ENCODE measurements at regions not wholly inside any gene's neighbourhood (a gene's known extent, or its start where the extent isn't known, plus 50 kb on each side); places are given as distances from the start of the nearest gene placed in this dataset.

GRCh38 chr7:115638853-115639252, 391.7 kb downstream of the TFEC start:
- no peak for ATAC-seq
- Histone ChIP-seq H3K27me3 (no peaks in the 10 kb centered on the region), H3K4me1 (no peaks in the 10 kb centered on the region), H3K36me3 (no peaks in the 10 kb centered on the region), H3K27ac (no peak overlapping the region), H3K4me3 (no peak overlapping the region), H3K9me3 (no peaks in the 10 kb centered on the region)
- 76% methylated on average over 4 of the region's 4 CpGs for WGBS (ENCODE audit: insufficient coverage, low coverage, low lambda C conversion rate, missing lambda C conversion rate)
- no peak for DNase-seq
- TF ChIP-seq CTCF (IDR thresholded peaks at IDR 0.05) (no peak), POLR2A (IDR thresholded peaks at IDR 0.05) (no peak)
- intact Hi-C loops (cut with DNase I), result no loop called here

- no peak for ATAC-seq
- Histone ChIP-seq H3K27ac (no peak overlapping the region), H3K36me3 (no peaks in the 10 kb centered on the region), H3K4me3 (no peak overlapping the region), H3K27me3 (no peaks in the 10 kb centered on the region), H3K9me3 (no peaks in the 10 kb centered on the region), H3K4me1 (no peaks in the 10 kb centered on the region)
- 59% methylated on average over 2 of the region's 2 CpGs for WGBS (ENCODE audit: insufficient coverage, low coverage, low lambda C conversion rate, missing lambda C conversion rate)
- no peak for DNase-seq
- intact Hi-C loops (cut with DNase I), result no loop called here
- TF ChIP-seq CTCF (IDR thresholded peaks at IDR 0.05) (no peak), POLR2A (IDR thresholded peaks at IDR 0.05) (no peak)
These were observed 393.4 kb downstream of the TFEC start for GRCh38 chr7:115637128-115637527.

- Histone ChIP-seq H3K4me1 (no peaks in the 10 kb centered on the region), H3K27me3 (no peaks in the 10 kb centered on the region), H3K4me3 (no peak overlapping the region), H3K36me3 (no peaks in the 10 kb centered on the region), H3K27ac (no peak overlapping the region), H3K9me3 (no peaks in the 10 kb centered on the region)
- ATAC-seq (no peak), DNase-seq (no peak)
- TF ChIP-seq POLR2A (IDR thresholded peaks at IDR 0.05) (no peak), CTCF (IDR thresholded peaks at IDR 0.05) (no peak)
- intact Hi-C loops (cut with DNase I), result no loop called here
- 53% methylated on average over 6 of the region's 6 CpGs for WGBS (ENCODE audit: insufficient coverage, low coverage, low lambda C conversion rate, missing lambda C conversion rate)
These were observed 394.7 kb downstream of the TFEC start for GRCh38 chr7:115635876-115636275.

GRCh38 chr7:115635376-115635775, 395.2 kb downstream of the TFEC start:
- Histone ChIP-seq H3K4me3 (no peak overlapping the region), H3K27me3 (no peaks in the 10 kb centered on the region), H3K4me1 (no peaks in the 10 kb centered on the region), H3K36me3 (no peaks in the 10 kb centered on the region), H3K27ac (no peak overlapping the region), H3K9me3 (no peaks in the 10 kb centered on the region)
- ATAC-seq (no peak), DNase-seq (no peak)
- TF ChIP-seq POLR2A (IDR thresholded peaks at IDR 0.05) (no peak), CTCF (IDR thresholded peaks at IDR 0.05) (no peak)
- intact Hi-C loops (cut with DNase I), result no loop called here
- WGBS (ENCODE audit: insufficient coverage, low coverage, low lambda C conversion rate, missing lambda C conversion rate), result 38% methylated on average over 1 of the region's 1 CpG

GRCh38 chr7:115634633-115635032, 395.9 kb downstream of the TFEC start:
- Histone ChIP-seq H3K27me3 (no peaks in the 10 kb centered on the region), H3K36me3 (no peaks in the 10 kb centered on the region), H3K4me1 (no peaks in the 10 kb centered on the region), H3K4me3 (no peak overlapping the region), H3K9me3 (no peaks in the 10 kb centered on the region), H3K27ac (no peak overlapping the region)
- TF ChIP-seq POLR2A (IDR thresholded peaks at IDR 0.05) (no peak), CTCF (IDR thresholded peaks at IDR 0.05) (no peak)
- 21% methylated on average over 4 of the region's 4 CpGs for WGBS (ENCODE audit: insufficient coverage, low coverage, low lambda C conversion rate, missing lambda C conversion rate)
- intact Hi-C loops (cut with DNase I), result no loop called here
- ATAC-seq (no peak), DNase-seq (no peak)

Measured in right lobe of liver (tissue), 6 donors.